ENCODE measurements at regions not wholly inside any gene's neighbourhood (a gene's known extent, or its start where the extent isn't known, plus 50 kb on each side); places are given as distances from the start of the nearest gene placed in this dataset.

DNA sequence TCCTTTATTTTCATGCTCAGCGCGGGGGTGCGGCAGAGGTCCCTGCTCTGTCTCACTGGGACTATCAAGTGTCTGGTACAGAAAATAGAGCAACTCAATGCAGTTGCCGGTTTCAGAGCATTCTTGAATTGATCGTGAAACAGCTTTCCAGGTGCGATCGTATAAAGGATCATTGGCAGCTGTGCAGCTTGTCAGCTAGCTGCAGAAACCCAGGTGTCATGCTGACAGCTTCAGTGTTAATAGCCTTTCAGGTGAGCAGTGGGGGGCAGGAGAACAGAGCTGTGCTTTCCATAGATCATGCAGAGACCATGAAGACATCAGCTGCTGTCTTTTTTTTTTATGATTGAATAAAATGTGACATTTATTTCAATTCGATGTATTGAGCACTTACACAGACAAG, 583.9 kb downstream of the NLGN4X start:
- TF ChIP-seq, protein P1, sequence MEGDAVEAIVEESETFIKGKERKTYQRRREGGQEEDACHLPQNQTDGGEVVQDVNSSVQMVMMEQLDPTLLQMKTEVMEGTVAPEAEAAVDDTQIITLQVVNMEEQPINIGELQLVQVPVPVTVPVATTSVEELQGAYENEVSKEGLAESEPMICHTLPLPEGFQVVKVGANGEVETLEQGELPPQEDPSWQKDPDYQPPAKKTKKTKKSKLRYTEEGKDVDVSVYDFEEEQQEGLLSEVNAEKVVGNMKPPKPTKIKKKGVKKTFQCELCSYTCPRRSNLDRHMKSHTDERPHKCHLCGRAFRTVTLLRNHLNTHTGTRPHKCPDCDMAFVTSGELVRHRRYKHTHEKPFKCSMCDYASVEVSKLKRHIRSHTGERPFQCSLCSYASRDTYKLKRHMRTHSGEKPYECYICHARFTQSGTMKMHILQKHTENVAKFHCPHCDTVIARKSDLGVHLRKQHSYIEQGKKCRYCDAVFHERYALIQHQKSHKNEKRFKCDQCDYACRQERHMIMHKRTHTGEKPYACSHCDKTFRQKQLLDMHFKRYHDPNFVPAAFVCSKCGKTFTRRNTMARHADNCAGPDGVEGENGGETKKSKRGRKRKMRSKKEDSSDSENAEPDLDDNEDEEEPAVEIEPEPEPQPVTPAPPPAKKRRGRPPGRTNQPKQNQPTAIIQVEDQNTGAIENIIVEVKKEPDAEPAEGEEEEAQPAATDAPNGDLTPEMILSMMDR (IDR thresholded peaks at IDR 0.05) = no peak
- TF ChIP-seq ZFX (IDR thresholded peaks at IDR 0.05; ENCODE audit: borderline replicate concordance) = no peak
